DOHH2 (cell line): ENCODE measurements at regions not wholly inside any gene's neighbourhood (a gene's known extent, or its start where the extent isn't known, plus 50 kb on each side); places are given as distances from the start of the nearest gene placed in this dataset.

Experiments used
- H3F3A ChIP-seq: fragments of 200-600 bp; sonication (generic), shearing (Covaris generic); 2 replicates; pipeline ENCODE4 v1.6.0; 2016; ENCODE audit warnings: antibody characterized with exemption, mild to moderate bottlenecking; ENCODE audit not compliant: control insufficient read depth, insufficient read depth
- H3K27ac ChIP-seq: fragments of 200-600 bp; sonication (generic); 2 replicates; pipeline ENCODE4 v1.5.1; 2014; ENCODE audit warnings: low read depth, mild to moderate bottlenecking, low read length, moderate library complexity
- H3K27me3 ChIP-seq: fragments of 200-600 bp; sonication (generic); 2 replicates; pipeline ENCODE4 v1.6.1; 2014; ENCODE audit warnings: mild to moderate bottlenecking, low read length, mixed read lengths; ENCODE audit not compliant: control insufficient read depth
- H3K36me3 ChIP-seq: fragments of 200-600 bp; sonication (generic); 2 replicates; pipeline ENCODE4 v1.6.1; 2014; ENCODE audit warnings: mild to moderate bottlenecking, low read length, moderate library complexity, mixed read lengths; ENCODE audit not compliant: control insufficient read depth
- H3K4me1 ChIP-seq: fragments of 200-600 bp; sonication (generic); 2 replicates; pipeline ENCODE4 v1.6.1; 2014; ENCODE audit warnings: mild to moderate bottlenecking, low read length, mixed read lengths; ENCODE audit not compliant: control insufficient read depth
- H3K4me2 ChIP-seq: fragments of 200-600 bp; sonication (generic); 2 replicates; pipeline ENCODE4 v1.6.0; 2014; ENCODE audit warnings: mild to moderate bottlenecking, low read length, moderate library complexity
- H3K4me3 ChIP-seq: fragments of 200-600 bp; sonication (generic); 2 replicates; pipeline ENCODE4 v1.5.1; 2014; ENCODE audit warnings: mild to moderate bottlenecking, low read length, mixed read lengths
- H3K79me2 ChIP-seq: fragments of 200-600 bp; sonication (generic); 2 replicates; pipeline ENCODE4 v1.6.1; 2014; ENCODE audit warnings: mild to moderate bottlenecking, low read length, mixed read lengths; ENCODE audit not compliant: control insufficient read depth
- H3K9me2 ChIP-seq: fragments of 200-600 bp; sonication (generic); replicated peaks from 2 replicates; pipeline ENCODE4 v1.6.1; 2014; ENCODE audit warnings: mild to moderate bottlenecking, low read length, mixed read lengths; ENCODE audit not compliant: control insufficient read depth
- H3K9me3 ChIP-seq: fragments of 200-600 bp; sonication (generic); 2 replicates; pipeline ENCODE4 v1.6.1; 2014; ENCODE audit warnings: antibody characterized with exemption, low read length, mixed read lengths; ENCODE audit not compliant: control insufficient read depth, insufficient read depth
- H4K20me1 ChIP-seq: fragments of 200-600 bp; sonication (generic); 2 replicates; pipeline ENCODE4 v1.6.0; 2014; ENCODE audit warnings: low read depth, mild to moderate bottlenecking, antibody characterized with exemption, low read length, moderate library complexity; ENCODE audit not compliant: control insufficient read depth, insufficient read depth
- EZH2phosphoT487 ChIP-seq: fragments of 200-600 bp; sonication (generic); IDR thresholded peaks from 2 replicates; pipeline ENCODE4 v1.6.1; 2017; ENCODE audit warnings: borderline replicate concordance, mild to moderate bottlenecking, antibody characterized with exemption, low read length, moderate library complexity, mixed read lengths
- TF ChIP-seq, protein P1 (sequence below): fragments of 200-600 bp; sonication (generic); IDR thresholded peaks from one replicate; pipeline ENCODE4 v1.5.1; 2014; ENCODE audit warnings: antibody characterized with exemption, mild to moderate bottlenecking, low read depth, low read length; ENCODE audit not compliant: poor library complexity, severe bottlenecking

DNA sequence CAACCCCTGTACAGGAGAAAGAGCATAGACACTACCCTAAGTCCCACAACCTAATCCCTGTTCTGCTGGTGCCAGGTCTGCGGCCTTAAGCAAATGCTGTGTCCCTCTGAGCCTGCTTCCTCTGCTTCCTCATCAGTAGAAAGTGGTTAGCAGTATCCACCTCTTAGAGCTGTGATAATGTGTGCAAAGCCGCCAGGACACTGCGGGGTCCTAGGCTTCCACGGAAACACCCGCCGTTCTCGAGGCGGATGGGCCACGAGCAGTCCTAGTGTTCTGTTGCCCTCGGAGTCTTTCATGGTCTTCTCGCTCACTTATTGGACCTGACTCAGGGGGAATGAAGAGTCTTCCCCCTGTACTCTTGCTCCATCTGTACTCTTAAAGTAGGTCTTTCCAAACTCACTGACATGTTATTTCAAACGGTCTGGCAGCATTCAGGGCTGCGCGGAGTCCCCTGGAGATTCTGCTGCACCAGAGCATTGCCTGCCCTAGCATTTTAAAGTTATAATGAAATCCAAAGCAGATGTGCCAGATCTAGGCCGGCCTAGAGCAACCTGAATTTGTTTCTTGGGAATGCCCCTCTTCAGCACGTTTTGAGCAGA, 107.2 kb upstream of the ZNF236 start:
- Histone ChIP-seq H3K27me3 (no peaks in the 10 kb centered on the region), H3K4me3 (no peak overlapping the region), H3K79me2 (no peaks in the 10 kb centered on the region), H3K4me2 (no peak overlapping the region), H3K4me1 (no peaks in the 10 kb centered on the region), H3K36me3 (no peaks in the 10 kb centered on the region), H3K27ac (no peak overlapping the region), H3F3A (no peaks in the 10 kb centered on the region), H3K9me2 (no peaks in the 10 kb centered on the region), H3K9me3 (no peaks in the 10 kb centered on the region), H4K20me1 (no peaks in the 10 kb centered on the region)
- TF ChIP-seq, protein P1, sequence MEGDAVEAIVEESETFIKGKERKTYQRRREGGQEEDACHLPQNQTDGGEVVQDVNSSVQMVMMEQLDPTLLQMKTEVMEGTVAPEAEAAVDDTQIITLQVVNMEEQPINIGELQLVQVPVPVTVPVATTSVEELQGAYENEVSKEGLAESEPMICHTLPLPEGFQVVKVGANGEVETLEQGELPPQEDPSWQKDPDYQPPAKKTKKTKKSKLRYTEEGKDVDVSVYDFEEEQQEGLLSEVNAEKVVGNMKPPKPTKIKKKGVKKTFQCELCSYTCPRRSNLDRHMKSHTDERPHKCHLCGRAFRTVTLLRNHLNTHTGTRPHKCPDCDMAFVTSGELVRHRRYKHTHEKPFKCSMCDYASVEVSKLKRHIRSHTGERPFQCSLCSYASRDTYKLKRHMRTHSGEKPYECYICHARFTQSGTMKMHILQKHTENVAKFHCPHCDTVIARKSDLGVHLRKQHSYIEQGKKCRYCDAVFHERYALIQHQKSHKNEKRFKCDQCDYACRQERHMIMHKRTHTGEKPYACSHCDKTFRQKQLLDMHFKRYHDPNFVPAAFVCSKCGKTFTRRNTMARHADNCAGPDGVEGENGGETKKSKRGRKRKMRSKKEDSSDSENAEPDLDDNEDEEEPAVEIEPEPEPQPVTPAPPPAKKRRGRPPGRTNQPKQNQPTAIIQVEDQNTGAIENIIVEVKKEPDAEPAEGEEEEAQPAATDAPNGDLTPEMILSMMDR = no peak
- no peak for TF ChIP-seq EZH2phosphoT487

DNA sequence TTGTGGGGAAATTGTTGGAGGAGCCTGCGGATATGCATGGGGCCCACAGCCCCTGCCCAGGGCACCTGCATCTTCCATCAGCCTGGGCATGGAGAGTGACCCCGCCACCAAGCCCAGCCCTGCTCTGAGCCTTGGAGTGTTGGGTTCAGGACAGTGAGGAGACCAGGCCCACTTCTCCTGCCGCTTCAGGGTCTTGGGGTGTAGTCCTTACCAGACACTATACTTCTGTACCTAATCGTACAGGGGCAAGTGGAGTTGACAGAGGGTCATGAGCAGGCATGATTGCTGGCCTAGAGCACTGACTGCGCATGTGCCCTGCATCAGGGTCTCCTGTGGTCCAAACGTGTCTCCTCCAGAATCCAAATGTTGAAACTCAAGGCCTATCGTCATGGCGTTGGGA, 108.9 kb upstream of the ZNF236 start:
- Histone ChIP-seq H3K9me2 (no peaks in the 10 kb centered on the region), H3K27ac (no peak overlapping the region), H3K4me3 (no peak overlapping the region), H3K79me2 (no peaks in the 10 kb centered on the region), H3K36me3 (no peaks in the 10 kb centered on the region), H3F3A (no peaks in the 10 kb centered on the region), H3K4me1 (no peaks in the 10 kb centered on the region), H3K27me3 (no peaks in the 10 kb centered on the region), H4K20me1 (no peaks in the 10 kb centered on the region), H3K4me2 (no peak overlapping the region), H3K9me3 (no peaks in the 10 kb centered on the region)
- TF ChIP-seq EZH2phosphoT487 = no peak
- TF ChIP-seq, protein P1 = no peak

DNA sequence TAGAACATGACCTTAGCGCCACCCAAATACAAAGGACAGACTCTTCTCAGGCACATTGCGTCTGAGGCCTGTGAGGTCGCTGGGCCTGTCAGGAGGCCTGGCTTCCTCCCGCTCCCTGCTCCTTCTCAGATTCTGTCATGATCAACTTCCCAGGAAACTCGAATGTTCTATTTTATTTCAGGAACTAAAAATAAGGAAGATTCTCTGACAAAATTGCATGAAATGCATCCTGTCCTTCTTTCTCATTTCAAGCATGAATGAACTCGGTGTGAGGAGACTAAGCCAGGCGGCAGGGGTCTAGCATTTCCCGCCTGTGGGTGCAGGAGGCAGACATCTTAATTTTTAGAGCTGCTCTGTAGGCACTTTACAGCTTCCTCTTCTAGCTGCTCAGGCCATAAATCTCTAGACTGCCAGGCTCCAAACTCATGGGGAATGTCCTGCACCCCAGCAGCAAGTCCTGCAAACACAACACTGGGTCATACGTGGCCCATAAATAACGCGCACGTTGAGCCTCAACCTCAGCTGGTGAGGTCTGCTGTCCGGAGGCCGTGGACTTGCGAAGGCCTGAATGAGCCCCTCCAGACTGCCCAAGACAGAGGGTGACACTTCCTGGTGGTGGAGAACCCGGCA, 109.7 kb upstream of the ZNF236 start:
- no peak for TF ChIP-seq EZH2phosphoT487
- TF ChIP-seq, protein P1 = no peak
- Histone ChIP-seq H3K4me1 (no peaks in the 10 kb centered on the region), H3K36me3 (no peaks in the 10 kb centered on the region), H3K4me2 (no peak overlapping the region), H3F3A (no peaks in the 10 kb centered on the region), H3K4me3 (no peak overlapping the region), H3K79me2 (no peaks in the 10 kb centered on the region), H3K9me2 (no peaks in the 10 kb centered on the region), H3K27ac (no peak overlapping the region), H3K27me3 (no peaks in the 10 kb centered on the region), H4K20me1 (no peaks in the 10 kb centered on the region), H3K9me3 (no peaks in the 10 kb centered on the region)
